Activated naive CD4-positive, alpha-beta T cell treated with anti-CD3 and anti-CD28 coated beads for 36 hours (primary cell): ENCODE measurements at regions not wholly inside any gene's neighbourhood (a gene's known extent, or its start where the extent isn't known, plus 50 kb on each side); places are given as distances from the start of the nearest gene placed in this dataset.
"Not testable (repeated sequence)": the region's sequence is repeated elsewhere in the genome, so short reads cannot be mapped to it uniquely, and the experiment has no call there.

ENCODE experiments used
- CTCF ChIA-PET: fragments of 350-600 bp; sonication (Branson Sonifier 250); formaldehyde crosslinking; loops from one replicate; lab custom pipeline; 2021; ENCODE audit warnings: antibody characterized with exemption; lab: Charles Lee
- DNase-seq: peaks from one replicate; pipeline ENCODE4 v3.0.0-alpha.2; 2020
- H3K27ac Mint-ChIP-seq: one replicate; pipeline ENCODE4 v1.8.0; 2021; ENCODE audit warnings: mild to moderate bottlenecking, mixed read lengths
- H3K27me3 Mint-ChIP-seq: one replicate; pipeline ENCODE4 v1.8.0; 2021; ENCODE audit warnings: low read depth, mixed read lengths
- H3K36me3 Mint-ChIP-seq: one replicate; pipeline ENCODE4 v1.8.0; 2021; ENCODE audit warnings: low read depth, mixed read lengths
- H3K4me1 Mint-ChIP-seq: one replicate; pipeline ENCODE4 v1.8.0; 2021; ENCODE audit warnings: low read depth, mixed read lengths
- H3K4me3 Mint-ChIP-seq: one replicate; pipeline ENCODE4 v1.8.0; 2021; ENCODE audit warnings: mild to moderate bottlenecking, moderate library complexity, mixed read lengths
- H3K9me3 Mint-ChIP-seq: one replicate; pipeline ENCODE4 v1.8.0; 2021; ENCODE audit warnings: mixed read lengths
- intact Hi-C: fragments of 100-400 bp; cut with micrococcal nuclease; formaldehyde crosslinking; loops from one replicate; pipeline ENCODE4 v1.15.1; 2023

GRCh38 chr3:63136249-63136648 lies 141.9 kb upstream of the SYNPR start:
- intact Hi-C loops, H3K4me3 Mint-ChIP-seq, H3K4me1 Mint-ChIP-seq, H3K9me3 Mint-ChIP-seq, DNase-seq, CTCF ChIA-PET, H3K27me3 Mint-ChIP-seq, H3K27ac Mint-ChIP-seq, H3K36me3 Mint-ChIP-seq: not testable (repeated sequence)

GRCh38 chr3:63142681-63143080 lies 135.4 kb upstream of the SYNPR start:
- H3K4me1 Mint-ChIP-seq = no peaks in the 10 kb centered on the region
- CTCF ChIA-PET = no interaction called here
- H3K9me3 Mint-ChIP-seq = peaks cover 6% of the 10 kb centered on the region
- no peaks in the 10 kb centered on the region for H3K36me3 Mint-ChIP-seq
- no peak overlapping the region for H3K27ac Mint-ChIP-seq
- no peaks in the 10 kb centered on the region for H3K27me3 Mint-ChIP-seq
- H3K4me3 Mint-ChIP-seq = no peak overlapping the region
- no peak for DNase-seq
- intact Hi-C loops = no loop called here

GRCh38 chr3:63146154-63146553 lies 132.0 kb upstream of the SYNPR start:
- H3K4me1 Mint-ChIP-seq = no peaks in the 10 kb centered on the region

GRCh38 chr3:63150880-63151279 lies 127.2 kb upstream of the SYNPR start:
- no peaks in the 10 kb centered on the region for H3K27me3 Mint-ChIP-seq
- CTCF ChIA-PET = no interaction called here
- H3K4me1 Mint-ChIP-seq = no peaks in the 10 kb centered on the region
- H3K9me3 Mint-ChIP-seq = peaks cover 1% of the 10 kb centered on the region
- no peaks in the 10 kb centered on the region for H3K36me3 Mint-ChIP-seq
- no peak overlapping the region for H3K27ac Mint-ChIP-seq
- no peak overlapping the region for H3K4me3 Mint-ChIP-seq
- intact Hi-C loops = no loop called here
- no peak for DNase-seq

More at GRCh38 chr3:63146154-63146553, 132.0 kb upstream of the SYNPR start:
- CTCF ChIA-PET = no interaction called here
- no peaks in the 10 kb centered on the region for H3K36me3 Mint-ChIP-seq
- intact Hi-C loops = no loop called here
- H3K4me3 Mint-ChIP-seq = no peak overlapping the region
- H3K27me3 Mint-ChIP-seq = no peaks in the 10 kb centered on the region
- H3K9me3 Mint-ChIP-seq = peaks cover 6% of the 10 kb centered on the region
- H3K27ac Mint-ChIP-seq = no peak overlapping the region
- DNase-seq = no peak

- intact Hi-C loops = no loop called here
- H3K27me3 Mint-ChIP-seq = no peaks in the 10 kb centered on the region
- CTCF ChIA-PET = interaction anchor here (0.6 kb wide), 1 partner anchor 330 kb away, joined by 3 read pairs; no protein-coding TSS in a partner anchor
- H3K36me3 Mint-ChIP-seq = no peaks in the 10 kb centered on the region
- no peaks in the 10 kb centered on the region for H3K9me3 Mint-ChIP-seq
- no peaks in the 10 kb centered on the region for H3K4me1 Mint-ChIP-seq
- no peak for DNase-seq
- H3K27ac Mint-ChIP-seq = no peak overlapping the region
- H3K4me3 Mint-ChIP-seq = no peak overlapping the region
These were observed 126.2 kb upstream of the SYNPR start for GRCh38 chr3:63151897-63152296.

GRCh38 chr3:63159764-63160163 lies 118.3 kb upstream of the SYNPR start:
- H3K9me3 Mint-ChIP-seq = no peaks in the 10 kb centered on the region
- no peaks in the 10 kb centered on the region for H3K4me1 Mint-ChIP-seq
- H3K36me3 Mint-ChIP-seq = no peaks in the 10 kb centered on the region
- H3K27me3 Mint-ChIP-seq = no peaks in the 10 kb centered on the region
- intact Hi-C loops = no loop called here
- DNase-seq = no peak
- CTCF ChIA-PET = no interaction called here
- no peak overlapping the region for H3K27ac Mint-ChIP-seq
- no peak overlapping the region for H3K4me3 Mint-ChIP-seq

GRCh38 chr3:63167113-63167512 lies 111.0 kb upstream of the SYNPR start:
- no peak for DNase-seq
- H3K4me3 Mint-ChIP-seq = no peak overlapping the region
- H3K27me3 Mint-ChIP-seq = no peaks in the 10 kb centered on the region
- H3K9me3 Mint-ChIP-seq = peaks cover 5% of the 10 kb centered on the region
- no peak overlapping the region for H3K27ac Mint-ChIP-seq
- CTCF ChIA-PET = no interaction called here
- no peaks in the 10 kb centered on the region for H3K4me1 Mint-ChIP-seq
- intact Hi-C loops = no loop called here
- H3K36me3 Mint-ChIP-seq = no peaks in the 10 kb centered on the region

- Mint-ChIP-seq H3K36me3 (no peaks in the 10 kb centered on the region), H3K9me3 (peaks cover 6% of the 10 kb centered on the region), H3K27me3 (no peaks in the 10 kb centered on the region), H3K4me1 (no peaks in the 10 kb centered on the region), H3K27ac (no peak overlapping the region), H3K4me3 (no peak overlapping the region)
- intact Hi-C loops = no loop called here
- no peak for DNase-seq
- CTCF ChIA-PET = no interaction called here
These were observed 109.9 kb upstream of the SYNPR start for GRCh38 chr3:63168179-63168578.

- H3K27me3 Mint-ChIP-seq = no peaks in the 10 kb centered on the region
- H3K4me1 Mint-ChIP-seq = no peaks in the 10 kb centered on the region
- intact Hi-C loops = no loop called here
- H3K4me3 Mint-ChIP-seq = no peak overlapping the region
- H3K9me3 Mint-ChIP-seq = peaks cover 9% of the 10 kb centered on the region
- no peaks in the 10 kb centered on the region for H3K36me3 Mint-ChIP-seq
- no peak overlapping the region for H3K27ac Mint-ChIP-seq
- no peak for DNase-seq
- CTCF ChIA-PET = no interaction called here
These were observed 98.1 kb upstream of the SYNPR start for GRCh38 chr3:63179862-63180522.

- no peaks in the 10 kb centered on the region for H3K9me3 Mint-ChIP-seq
- intact Hi-C loops = loop anchor here (2.0 kb wide), 1 partner anchor 569 kb away; no protein-coding TSS in a partner anchor
- CTCF ChIA-PET = no interaction called here
- no peak overlapping the region for H3K27ac Mint-ChIP-seq
- H3K36me3 Mint-ChIP-seq = no peaks in the 10 kb centered on the region
- no peak overlapping the region for H3K4me3 Mint-ChIP-seq
- no peaks in the 10 kb centered on the region for H3K4me1 Mint-ChIP-seq
- no peak for DNase-seq
- H3K27me3 Mint-ChIP-seq = no peaks in the 10 kb centered on the region
These were observed 85.9 kb upstream of the SYNPR start for GRCh38 chr3:63192248-63192647.

GRCh38 chr3:63193647-63194046 lies 84.5 kb upstream of the SYNPR start:
- no peaks in the 10 kb centered on the region for H3K36me3 Mint-ChIP-seq
- no peak overlapping the region for H3K4me3 Mint-ChIP-seq
- H3K9me3 Mint-ChIP-seq = no peaks in the 10 kb centered on the region
- CTCF ChIA-PET = no interaction called here
- intact Hi-C loops = loop anchor here (2.0 kb wide), 1 partner anchor 571 kb away; no protein-coding TSS in a partner anchor
- H3K4me1 Mint-ChIP-seq = no peaks in the 10 kb centered on the region
- no peak for DNase-seq
- no peak overlapping the region for H3K27ac Mint-ChIP-seq
- peaks cover 4% of the 10 kb centered on the region for H3K27me3 Mint-ChIP-seq

- Mint-ChIP-seq H3K36me3 (no peaks in the 10 kb centered on the region), H3K27me3 (peaks cover 4% of the 10 kb centered on the region), H3K9me3 (no peaks in the 10 kb centered on the region), H3K4me1 (no peaks in the 10 kb centered on the region), H3K27ac (no peak overlapping the region), H3K4me3 (no peak overlapping the region)
- DNase-seq = no peak
- intact Hi-C loops = no loop called here
- CTCF ChIA-PET = interaction anchor here (0.6 kb wide), 1 partner anchor 10 kb away, joined by 5 read pairs; no protein-coding TSS in a partner anchor
These were observed 78.5 kb upstream of the SYNPR start for GRCh38 chr3:63199606-63200005.

GRCh38 chr3:63202529-63202928 lies 75.6 kb upstream of the SYNPR start:
- H3K9me3 Mint-ChIP-seq = peaks cover 2% of the 10 kb centered on the region
- H3K36me3 Mint-ChIP-seq = no peaks in the 10 kb centered on the region
- H3K4me1 Mint-ChIP-seq = no peaks in the 10 kb centered on the region
- H3K27me3 Mint-ChIP-seq = peaks cover 3% of the 10 kb centered on the region
- no peak overlapping the region for H3K27ac Mint-ChIP-seq
- CTCF ChIA-PET = no interaction called here
- H3K4me3 Mint-ChIP-seq = no peak overlapping the region
- no peak for DNase-seq
- intact Hi-C loops = no loop called here
